Endothelial cell (in vitro differentiated cells): ENCODE measurements at regions not wholly inside any gene's neighbourhood (a gene's known extent, or its start where the extent isn't known, plus 50 kb on each side); places are given as distances from the start of the nearest gene placed in this dataset.

Experiments used
- DNase-seq: peaks from one replicate; pipeline ENCODE4 v3.0.0; 2021; ENCODE audit warnings: low spot score
- H3K27ac Mint-ChIP-seq: one replicate; pipeline ENCODE4 v1.8.0; 2021; ENCODE audit warnings: mixed read lengths, inconsistent platforms; ENCODE audit not compliant: unreplicated experiment
- H3K27me3 Mint-ChIP-seq: one replicate; pipeline ENCODE4 v1.8.0; 2021; ENCODE audit warnings: mild to moderate bottlenecking, moderate library complexity, mixed read lengths, inconsistent platforms; ENCODE audit not compliant: unreplicated experiment
- H3K36me3 Mint-ChIP-seq: one replicate; pipeline ENCODE4 v1.8.0; 2021; ENCODE audit warnings: mild to moderate bottlenecking, low read depth, mixed read lengths, inconsistent platforms; ENCODE audit not compliant: unreplicated experiment
- H3K4me1 Mint-ChIP-seq: one replicate; pipeline ENCODE4 v1.8.0; 2021; ENCODE audit warnings: mild to moderate bottlenecking, mixed read lengths, inconsistent platforms; ENCODE audit not compliant: unreplicated experiment
- H3K4me3 Mint-ChIP-seq: one replicate; pipeline ENCODE4 v1.8.0; 2021; ENCODE audit warnings: mild to moderate bottlenecking, mixed read lengths, inconsistent platforms; ENCODE audit not compliant: unreplicated experiment
- H3K9me3 Mint-ChIP-seq: one replicate; pipeline ENCODE4 v1.8.0; 2021; ENCODE audit warnings: mixed read lengths, inconsistent platforms; ENCODE audit not compliant: unreplicated experiment
- CTCF ChIP-seq: fragments of 200-600 bp; sonication (generic); IDR thresholded peaks from one replicate; pipeline ENCODE4 v1.5.0; 2021; ENCODE audit warnings: antibody characterized with exemption; ENCODE audit not compliant: unreplicated experiment

- Mint-ChIP-seq H3K27ac (no peak overlapping the region), H3K4me1 (peaks cover 4% of the 10 kb centered on the region), H3K36me3 (no peaks in the 10 kb centered on the region), H3K27me3 (peaks cover 1% of the 10 kb centered on the region), H3K9me3 (no peaks in the 10 kb centered on the region), H3K4me3 (no peak overlapping the region)
- DNase-seq, result no peak
- TF ChIP-seq CTCF, result no peak
Observed at GRCh38 chr1:14460173-14460572, 138.3 kb upstream of the KAZN start.

- H3K9me3 Mint-ChIP-seq, result no peaks in the 10 kb centered on the region
- H3K27me3 Mint-ChIP-seq, result peaks cover 1% of the 10 kb centered on the region
- H3K4me3 Mint-ChIP-seq, result no peak overlapping the region
- peaks cover 4% of the 10 kb centered on the region for H3K4me1 Mint-ChIP-seq
- H3K27ac Mint-ChIP-seq, result no peak overlapping the region
- H3K36me3 Mint-ChIP-seq, result no peaks in the 10 kb centered on the region
- TF ChIP-seq CTCF, result no peak
- DNase-seq, result no peak
Observed at GRCh38 chr1:14462851-14463250, 135.6 kb upstream of the KAZN start.

GRCh38 chr1:14466006-14466405 lies 132.5 kb upstream of the KAZN start:
- TF ChIP-seq CTCF, result no peak
- Mint-ChIP-seq H3K4me3 (no peak overlapping the region), H3K27ac (no peak overlapping the region), H3K9me3 (no peaks in the 10 kb centered on the region), H3K27me3 (peaks cover 1% of the 10 kb centered on the region), H3K36me3 (no peaks in the 10 kb centered on the region), H3K4me1 (no peaks in the 10 kb centered on the region)
- DNase-seq, result no peak

GRCh38 chr1:14467112-14467511 lies 131.4 kb upstream of the KAZN start:
- Mint-ChIP-seq H3K9me3 (no peaks in the 10 kb centered on the region), H3K27ac (no peak overlapping the region), H3K4me3 (no peak overlapping the region)

GRCh38 chr1:14468751-14469150 lies 129.7 kb upstream of the KAZN start:
- H3K4me1 Mint-ChIP-seq, result no peaks in the 10 kb centered on the region
- TF ChIP-seq CTCF, result no peak
- H3K27me3 Mint-ChIP-seq, result peaks cover 1% of the 10 kb centered on the region
- no peaks in the 10 kb centered on the region for H3K36me3 Mint-ChIP-seq
- no peak for DNase-seq
- H3K9me3 Mint-ChIP-seq, result no peaks in the 10 kb centered on the region
- H3K4me3 Mint-ChIP-seq, result no peak overlapping the region
- no peak overlapping the region for H3K27ac Mint-ChIP-seq

More at GRCh38 chr1:14467112-14467511, 131.4 kb upstream of the KAZN start:
- Mint-ChIP-seq H3K4me1 (no peaks in the 10 kb centered on the region), H3K36me3 (no peaks in the 10 kb centered on the region), H3K27me3 (peaks cover 1% of the 10 kb centered on the region)
- TF ChIP-seq CTCF, result peak; percentile 31
- DNase-seq, result no peak
